Activated CD4-positive, alpha-beta T cell treated with anti-CD3 and anti-CD28 coated beads, Interleukin-2, amount 10 ng/mL, durations not matched to agents 7 days and 5 days (primary cell): ENCODE measurements at regions not wholly inside any gene's neighbourhood (a gene's known extent, or its start where the extent isn't known, plus 50 kb on each side); places are given as distances from the start of the nearest gene placed in this dataset.
A peak's percentile ranks its signal among the peaks of the same experiment; 100 is the strongest.
"Not testable (repeated sequence)": the region's sequence is repeated elsewhere in the genome, so short reads cannot be mapped to it uniquely, and the experiment has no call there.

Experiments used
- CTCF ChIA-PET: fragments of 350-600 bp; sonication (Branson Sonifier 250); formaldehyde crosslinking; loops from one replicate; lab custom pipeline; 2021; ENCODE audit warnings: antibody characterized with exemption; lab: Charles Lee
- POLR2A ChIA-PET: fragments of 350-600 bp; sonication (Branson Sonifier 250); formaldehyde crosslinking; loops from one replicate; lab custom pipeline; 2021; ENCODE audit warnings: antibody characterized with exemption; lab: Charles Lee
- DNase-seq: peaks from one replicate; pipeline ENCODE4 v3.0.0-alpha.2; 2020
- H3K27ac Mint-ChIP-seq: one replicate; pipeline ENCODE4 v1.8.0; 2021; ENCODE audit warnings: mild to moderate bottlenecking, moderate library complexity, mixed read lengths
- H3K27me3 Mint-ChIP-seq: one replicate; pipeline ENCODE4 v1.8.0; 2021; ENCODE audit warnings: mixed read lengths
- H3K36me3 Mint-ChIP-seq: one replicate; pipeline ENCODE4 v1.8.0; 2021; ENCODE audit warnings: low read depth, mixed read lengths
- H3K4me1 Mint-ChIP-seq: one replicate; pipeline ENCODE4 v1.8.0; 2021; ENCODE audit warnings: mixed read lengths
- H3K4me3 Mint-ChIP-seq: one replicate; pipeline ENCODE4 v1.8.0; 2021; ENCODE audit warnings: mild to moderate bottlenecking, moderate library complexity, mixed read lengths
- H3K9me3 Mint-ChIP-seq: one replicate; pipeline ENCODE4 v1.8.0; 2021; ENCODE audit warnings: mixed read lengths

- DNase-seq, result no peak
- Mint-ChIP-seq H3K4me1 (peaks cover 1% of the 10 kb centered on the region), H3K27me3 (peaks cover 2% of the 10 kb centered on the region), H3K9me3 (peaks cover 4% of the 10 kb centered on the region), H3K27ac (no peak overlapping the region), H3K4me3 (no peak overlapping the region), H3K36me3 (no peaks in the 10 kb centered on the region)
- ChIA-PET POLR2A (interaction anchor here (1.5 kb wide), 1 partner anchor 139 kb away, joined by 3 read pairs; no protein-coding TSS in a partner anchor), CTCF (interaction anchor here (3.4 kb wide), 1 partner anchor 9 kb away, joined by 22 read pairs; no protein-coding TSS in a partner anchor)
Measured at GRCh38 chr20:50329981-50330503, 139.4 kb downstream of the CEBPB start.

DNA sequence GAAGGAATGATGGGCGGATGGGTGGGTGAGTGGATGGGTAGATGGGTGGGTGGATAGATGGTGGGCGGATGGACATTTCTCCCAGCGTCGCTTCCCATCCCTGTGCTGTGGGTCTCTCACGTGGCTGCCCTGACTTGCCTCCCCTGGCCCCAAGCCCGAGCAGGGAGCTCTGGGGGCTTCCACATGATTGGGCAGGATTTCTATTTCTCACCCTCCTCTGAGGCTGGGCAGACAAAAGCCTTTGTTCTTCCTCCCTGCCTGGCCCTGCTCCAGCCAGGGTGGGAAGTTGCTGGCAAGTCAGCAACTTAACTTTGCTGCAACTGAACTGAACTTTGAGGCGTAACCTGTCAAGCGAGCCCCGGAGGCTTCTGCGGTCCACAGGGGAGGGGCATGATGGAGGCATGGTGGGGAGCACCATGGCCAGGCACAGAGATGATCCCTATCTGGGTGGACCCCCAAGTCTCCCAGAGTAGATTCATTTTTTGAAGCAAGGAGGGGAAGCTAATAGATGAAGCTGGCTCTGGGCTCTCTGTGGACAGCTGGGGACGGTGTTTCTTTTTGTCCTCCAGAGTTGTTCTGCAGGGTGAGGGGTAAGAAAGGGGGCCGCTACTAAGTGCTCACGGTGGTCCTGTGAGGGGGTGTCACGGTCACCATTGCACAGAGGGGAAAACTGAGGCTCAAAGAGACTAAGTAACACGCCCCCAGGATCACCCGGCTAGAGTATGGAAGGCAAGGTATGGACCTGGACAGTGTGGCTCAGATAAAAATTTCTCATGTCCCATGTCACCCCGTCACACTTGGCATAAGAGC, 140.1 kb downstream of the CEBPB start:
- CTCF ChIA-PET, result interaction anchor here (3.4 kb wide), 1 partner anchor 8 kb away, joined by 22 read pairs; no protein-coding TSS in a partner anchor
- DNase-seq, result no peak
- POLR2A ChIA-PET, result no interaction called here
- Mint-ChIP-seq H3K36me3 (no peaks in the 10 kb centered on the region), H3K4me3 (no peak overlapping the region), H3K27me3 (peaks cover 2% of the 10 kb centered on the region), H3K9me3 (peaks cover 4% of the 10 kb centered on the region), H3K4me1 (peaks cover 3% of the 10 kb centered on the region), H3K27ac (no peak overlapping the region)

DNA sequence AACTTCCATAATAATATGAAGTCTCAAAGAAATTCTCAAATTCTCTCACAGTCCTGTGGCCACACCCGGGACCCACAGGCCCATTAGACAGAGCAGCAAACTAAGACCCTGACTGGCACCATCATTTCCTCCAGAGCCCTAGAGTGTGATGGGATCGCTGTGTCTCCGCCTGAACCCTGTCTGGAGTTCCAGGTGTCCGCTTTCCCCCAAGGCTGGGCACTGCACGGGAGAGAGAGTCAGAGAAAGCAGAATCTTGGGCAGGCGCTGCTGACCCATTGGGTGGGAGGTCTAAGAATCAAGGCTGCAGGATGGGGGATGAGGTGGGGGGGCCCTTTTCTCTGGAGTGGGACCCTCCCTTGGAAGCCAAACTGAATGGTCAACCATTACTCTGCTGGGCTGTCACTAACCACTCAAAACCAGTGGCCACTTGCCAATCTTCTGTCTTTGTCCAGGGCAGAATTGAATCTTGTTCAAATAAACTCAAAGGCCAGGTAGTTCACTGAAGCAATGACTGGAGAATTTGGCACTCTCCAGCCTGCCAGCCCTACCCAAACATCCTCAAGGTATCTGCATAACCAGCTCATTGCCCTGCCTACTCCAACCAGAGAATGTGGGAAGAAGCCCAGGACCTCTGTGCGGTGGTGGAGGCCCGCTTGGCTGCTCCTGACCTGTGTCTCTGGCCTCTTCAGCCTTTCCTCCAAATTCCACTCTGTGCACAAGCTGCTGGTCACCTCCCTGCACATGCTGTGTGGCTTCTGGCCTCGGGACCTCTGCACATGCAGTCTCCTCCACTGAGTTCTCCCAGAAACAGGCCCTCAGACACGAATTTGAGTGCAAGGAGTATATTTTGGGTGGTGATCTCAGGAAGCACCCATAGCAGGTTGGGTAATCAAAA, 141.1 kb downstream of the CEBPB start:
- Mint-ChIP-seq H3K36me3 (peaks cover 3% of the 10 kb centered on the region), H3K4me3 (no peak overlapping the region), H3K27ac (no peak overlapping the region), H3K4me1 (peaks cover 13% of the 10 kb centered on the region), H3K27me3 (peaks cover 5% of the 10 kb centered on the region), H3K9me3 (peaks cover 4% of the 10 kb centered on the region)
- no peak for DNase-seq
- ChIA-PET POLR2A (no interaction called here), CTCF (interaction anchor here (1.4 kb wide), 1 partner anchor 22 kb away, joined by 3 read pairs; no protein-coding TSS in a partner anchor)

DNA sequence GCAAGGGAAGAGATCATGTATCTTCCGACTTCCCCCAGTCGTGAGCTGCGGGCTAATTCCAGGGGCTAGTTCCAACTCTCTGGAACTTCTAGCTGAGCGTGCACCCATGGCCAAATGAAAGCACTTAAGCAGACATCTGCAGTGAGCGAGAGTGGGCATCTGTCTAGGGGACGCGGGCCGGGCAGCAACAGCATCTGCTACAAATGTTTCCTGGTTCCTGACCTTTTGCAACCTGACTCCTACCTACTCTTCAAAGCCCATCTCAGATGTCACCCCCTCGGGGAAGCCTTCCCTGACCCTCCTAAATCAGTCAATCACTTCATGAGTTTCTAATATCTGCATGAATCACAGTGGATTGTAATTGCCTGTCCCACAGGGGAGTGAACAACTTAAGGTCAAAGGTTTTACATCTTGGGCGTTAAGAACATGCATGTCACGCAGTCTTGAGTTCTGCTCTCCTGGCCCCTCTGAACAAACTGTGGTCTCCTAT, 141.9 kb downstream of the CEBPB start:
- Mint-ChIP-seq H3K27ac (no peak overlapping the region), H3K4me3 (no peak overlapping the region), H3K9me3 (peaks cover 4% of the 10 kb centered on the region), H3K27me3 (peaks cover 5% of the 10 kb centered on the region), H3K4me1 (peaks cover 19% of the 10 kb centered on the region), H3K36me3 (peaks cover 3% of the 10 kb centered on the region)
- DNase-seq, result no peak
- ChIA-PET CTCF (interaction anchor here (1.1 to 1.4 kb wide), 2 partner anchors 10 to 22 kb away, joined by 3 read pairs; no protein-coding TSS in a partner anchor), POLR2A (no interaction called here)

DNA sequence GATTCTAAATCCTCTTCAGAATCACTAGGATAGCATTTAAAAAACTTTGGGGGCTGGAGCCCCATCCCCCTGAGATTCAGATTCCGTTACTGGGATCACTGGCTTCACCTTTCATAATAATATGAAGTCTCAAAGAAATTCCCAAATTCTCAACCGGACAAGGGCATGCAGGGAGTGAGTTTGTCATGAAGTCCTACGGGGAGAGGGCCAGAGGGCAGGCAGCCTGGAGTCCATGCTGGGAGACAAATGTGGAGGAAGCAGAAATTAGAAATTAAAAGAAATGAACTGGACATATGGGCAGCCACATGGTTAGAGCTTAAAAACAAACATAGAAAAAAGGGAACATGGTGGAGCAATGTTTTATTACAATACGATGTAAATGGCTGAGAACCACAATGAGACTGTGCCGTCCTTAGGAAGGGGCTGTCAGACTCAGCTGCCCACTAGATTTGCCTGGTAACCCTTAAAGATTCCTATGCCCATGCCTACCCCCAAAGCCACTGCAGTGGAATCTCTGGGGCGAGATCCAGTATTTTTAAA, 142.6 kb downstream of the CEBPB start:
- Mint-ChIP-seq H3K27me3 (peaks cover 5% of the 10 kb centered on the region), H3K4me1 (peaks cover 25% of the 10 kb centered on the region), H3K27ac (no peak overlapping the region), H3K4me3 (no peak overlapping the region), H3K9me3 (peaks cover 4% of the 10 kb centered on the region), H3K36me3 (peaks cover 3% of the 10 kb centered on the region)
- no peak for DNase-seq
- POLR2A ChIA-PET, result no interaction called here
- CTCF ChIA-PET, result interaction anchor here (0.7 to 2.8 kb wide), 6 partner anchors 10 to 139 kb away, joined by 3 to 11 read pairs (median 4); no protein-coding TSS in a partner anchor

GRCh38 chr20:50333812-50334211, 143.2 kb downstream of the CEBPB start:
- H3K36me3 Mint-ChIP-seq, result peaks cover 3% of the 10 kb centered on the region
- no peak overlapping the region for H3K4me3 Mint-ChIP-seq
- H3K9me3 Mint-ChIP-seq, result peaks cover 4% of the 10 kb centered on the region
- peaks cover 31% of the 10 kb centered on the region for H3K4me1 Mint-ChIP-seq
- POLR2A ChIA-PET, result no interaction called here
- CTCF ChIA-PET, result interaction anchor here (0.7 to 2.8 kb wide), 6 partner anchors 9 to 691 kb away, joined by 3 to 11 read pairs (median 4); no protein-coding TSS in a partner anchor
- DNase-seq, result no peak
- H3K27me3 Mint-ChIP-seq, result peaks cover 5% of the 10 kb centered on the region
- no peak overlapping the region for H3K27ac Mint-ChIP-seq

DNA sequence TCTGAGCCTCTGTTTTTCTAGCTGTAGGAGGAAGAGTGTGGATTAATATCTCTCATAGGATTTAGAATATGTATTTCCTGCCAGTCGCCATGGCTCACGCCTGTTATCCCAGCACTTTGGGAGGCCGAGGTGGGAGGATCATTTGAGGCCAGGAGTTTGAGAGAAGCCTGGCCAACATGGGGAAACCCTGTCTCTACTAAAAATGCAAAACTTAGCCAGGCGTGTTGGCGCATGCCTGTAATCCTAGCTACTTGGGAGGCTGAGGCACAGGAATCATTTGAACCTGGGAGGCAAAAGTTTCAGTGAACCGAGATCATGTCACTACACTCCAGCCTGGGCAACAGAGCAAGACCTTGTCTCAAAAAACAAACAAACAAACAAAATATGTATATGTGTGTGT, 143.9 kb downstream of the CEBPB start:
- H3K4me3 Mint-ChIP-seq, DNase-seq, H3K27me3 Mint-ChIP-seq, H3K9me3 Mint-ChIP-seq, H3K27ac Mint-ChIP-seq, POLR2A ChIA-PET, H3K36me3 Mint-ChIP-seq: not testable (repeated sequence)
- CTCF ChIA-PET, result interaction anchor here (0.7 to 2.8 kb wide), 4 partner anchors 12 to 692 kb away, joined by 3 to 11 read pairs (median 4); no protein-coding TSS in a partner anchor
- H3K4me1 Mint-ChIP-seq, result peaks cover 38% of the 10 kb centered on the region

- CTCF ChIA-PET, result interaction anchor here (0.7 to 2.8 kb wide), 2 partner anchors 13 to 192 kb away, joined by 3 to 11 read pairs; no protein-coding TSS in a partner anchor
- peaks cover 44% of the 10 kb centered on the region for H3K4me1 Mint-ChIP-seq
- no peak for DNase-seq
- H3K4me3 Mint-ChIP-seq, result no peak overlapping the region
- POLR2A ChIA-PET, result no interaction called here
- peak overlapping the region; percentile 70 for H3K27ac Mint-ChIP-seq
- peaks cover 3% of the 10 kb centered on the region for H3K36me3 Mint-ChIP-seq
- H3K9me3 Mint-ChIP-seq, result no peaks in the 10 kb centered on the region
- H3K27me3 Mint-ChIP-seq, result peaks cover 5% of the 10 kb centered on the region
Measured at GRCh38 chr20:50335105-50335504, 144.5 kb downstream of the CEBPB start.

DNA sequence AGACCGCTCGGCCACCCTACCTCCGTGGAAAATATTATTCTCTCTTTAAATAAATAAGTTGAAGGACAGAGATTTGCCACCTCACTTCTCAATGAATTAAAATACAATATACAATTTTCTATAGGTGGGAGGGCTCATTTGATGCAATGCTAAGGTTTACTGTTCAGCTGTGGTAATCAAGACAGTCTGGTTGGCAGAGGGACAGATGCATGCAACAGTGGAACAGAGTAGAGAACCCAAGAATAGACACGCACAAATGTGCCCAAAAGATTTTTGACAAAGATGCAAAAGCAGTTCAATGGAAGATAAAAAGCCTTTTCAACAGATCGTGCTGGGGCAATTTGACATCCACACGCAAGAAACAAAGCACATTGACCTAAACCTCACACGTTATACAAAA, 145.2 kb downstream of the CEBPB start:
- CTCF ChIA-PET, result interaction anchor here (2.8 kb wide), 1 partner anchor 14 kb away, joined by 11 read pairs; no protein-coding TSS in a partner anchor

GRCh38 chr20:50336661-50337060, 146.0 kb downstream of the CEBPB start:
- CTCF ChIA-PET, result no interaction called here
- no peak overlapping the region for H3K27ac Mint-ChIP-seq
- H3K4me3 Mint-ChIP-seq, result no peak overlapping the region
- POLR2A ChIA-PET, result no interaction called here
- H3K36me3 Mint-ChIP-seq, result peaks cover 3% of the 10 kb centered on the region
- H3K27me3 Mint-ChIP-seq, result peaks cover 5% of the 10 kb centered on the region
- no peak for DNase-seq
- H3K4me1 Mint-ChIP-seq, result peaks cover 52% of the 10 kb centered on the region
- H3K9me3 Mint-ChIP-seq, result no peaks in the 10 kb centered on the region

More for the DNA sequence above, 145.2 kb downstream of the CEBPB start:
- DNase-seq, result no peak
- H3K9me3 Mint-ChIP-seq, result no peaks in the 10 kb centered on the region
- no peak overlapping the region for H3K27ac Mint-ChIP-seq
- POLR2A ChIA-PET, result no interaction called here
- H3K4me3 Mint-ChIP-seq, result no peak overlapping the region
- peaks cover 50% of the 10 kb centered on the region for H3K4me1 Mint-ChIP-seq
- H3K27me3 Mint-ChIP-seq, result peaks cover 5% of the 10 kb centered on the region
- peaks cover 3% of the 10 kb centered on the region for H3K36me3 Mint-ChIP-seq

DNA sequence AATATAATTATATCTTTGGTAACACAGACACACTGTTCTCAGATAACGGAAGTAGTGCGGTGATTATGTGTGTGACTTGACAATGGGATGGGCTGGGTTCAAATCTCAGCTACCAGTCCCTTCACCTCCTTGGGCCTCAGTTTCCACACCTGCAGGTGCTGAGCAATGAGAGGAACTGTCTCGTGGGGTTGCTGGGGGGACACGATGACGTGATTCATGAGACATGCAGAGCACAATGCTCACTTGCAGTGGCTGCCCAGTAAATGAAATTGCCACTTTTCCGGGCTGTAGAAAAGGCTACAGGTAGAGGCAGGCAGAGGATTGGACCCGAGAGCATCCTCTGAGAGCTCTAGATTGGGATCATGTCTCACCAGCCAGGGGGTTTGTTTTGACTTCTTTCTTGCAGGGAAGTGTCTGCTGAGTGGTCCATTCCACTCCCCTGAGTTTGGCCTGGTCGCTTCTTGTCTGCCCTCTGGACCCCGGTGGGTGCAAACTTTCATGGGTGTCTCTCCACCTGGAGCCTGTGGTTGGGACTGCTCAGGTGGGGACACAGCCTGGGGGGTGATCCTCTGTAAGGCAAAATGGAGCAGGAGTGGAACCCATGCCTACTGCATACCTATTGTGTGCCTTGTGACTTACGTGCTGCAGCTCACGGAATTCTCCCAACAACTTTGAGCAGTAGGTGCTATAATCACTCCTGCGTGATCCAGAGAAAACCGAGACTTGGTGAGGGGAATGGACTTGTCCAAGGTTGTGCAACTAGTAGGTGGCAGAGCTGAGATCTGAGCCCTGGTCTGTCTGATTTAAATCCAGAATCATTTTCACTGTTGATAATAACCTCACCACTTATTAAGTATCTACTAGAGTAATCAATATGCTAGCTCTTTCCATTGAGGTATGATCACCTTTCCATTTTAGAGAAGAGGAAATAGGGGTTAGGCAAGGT, 147.2 kb downstream of the CEBPB start:
- peaks cover 64% of the 10 kb centered on the region for H3K4me1 Mint-ChIP-seq
- H3K4me3 Mint-ChIP-seq, result peak overlapping the region; percentile 39
- POLR2A ChIA-PET, result interaction anchor here (0.6 kb wide), 1 partner anchor 48 kb away, joined by 4 read pairs; no protein-coding TSS in a partner anchor
- CTCF ChIA-PET, result interaction anchor here (0.6 to 3.3 kb wide), 10 partner anchors 9 to 179 kb away, joined by 3 to 22 read pairs (median 4); no protein-coding TSS in a partner anchor
- H3K9me3 Mint-ChIP-seq, result no peaks in the 10 kb centered on the region
- H3K36me3 Mint-ChIP-seq, result peaks cover 3% of the 10 kb centered on the region
- H3K27ac Mint-ChIP-seq, result peak overlapping the region; percentile 94
- DNase-seq, result no peak
- H3K27me3 Mint-ChIP-seq, result peaks cover 5% of the 10 kb centered on the region
